Stimulated activated CD4-positive, alpha-beta T cell treated with anti-CD3 and anti-CD28 coated beads, Interleukin-12 subunit alpha, Interleukin-12 subunit beta, amount 100 ng/mL, for 48 hours (primary cell): ENCODE measurements at regions not wholly inside any gene's neighbourhood (a gene's known extent, or its start where the extent isn't known, plus 50 kb on each side); places are given as distances from the start of the nearest gene placed in this dataset.

Source experiments
- DNase-seq, 3 donors: peaks; one replicate each; pipeline ENCODE4 v3.0.0-alpha.2; 2020; ENCODE audit warnings: low read depth in 2 of 3, low spot score in 1 of 3

DNA sequence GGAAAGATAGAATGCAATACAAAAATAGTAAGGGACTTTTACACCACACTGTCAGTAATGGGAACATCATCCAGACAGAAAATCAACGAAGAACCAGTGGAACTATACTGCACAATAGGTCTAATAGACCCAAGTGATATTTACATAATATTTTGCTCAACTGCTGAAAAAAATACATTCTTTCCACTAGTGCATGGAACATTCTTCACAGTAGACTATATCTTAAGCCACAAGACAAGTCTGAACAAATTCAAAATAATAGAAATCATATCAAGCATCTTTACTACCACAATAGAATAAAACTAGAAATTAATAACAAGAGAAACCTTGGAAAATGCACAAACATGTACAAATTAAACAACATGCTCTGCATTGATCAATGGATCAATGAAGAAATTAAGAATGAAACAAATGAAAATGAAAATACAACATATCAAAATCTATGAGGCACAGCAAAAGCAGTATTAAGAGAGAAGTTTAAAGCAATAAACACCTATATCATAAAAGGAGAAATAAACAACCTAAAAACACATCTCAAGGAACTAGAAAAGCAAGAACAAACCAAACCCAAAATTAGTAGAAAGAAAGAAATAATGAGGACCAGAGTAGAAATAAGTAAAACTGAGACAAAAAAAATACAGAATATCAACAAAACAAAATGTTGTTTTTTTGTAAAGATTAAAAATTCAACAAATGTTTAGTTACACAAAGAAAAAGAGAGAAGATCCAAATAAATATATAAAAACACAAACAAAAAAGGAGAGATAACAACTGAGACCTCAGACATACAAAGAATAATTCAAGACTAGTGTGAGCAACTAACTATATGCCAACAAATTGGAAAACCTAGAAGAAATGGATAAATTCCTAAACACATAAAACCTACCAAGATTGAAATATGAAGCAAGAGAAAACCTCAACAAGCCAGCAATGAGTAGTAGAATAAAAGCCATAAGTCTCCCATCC is 51.5 kb upstream of the ANTXR2 start:
- DNase-seq = no peak
